DMS53 treated with DMSO at 0.1 percent for 48 hours (cell line): ENCODE measurements at regions not wholly inside any gene's neighbourhood (a gene's known extent, or its start where the extent isn't known, plus 50 kb on each side); places are given as distances from the start of the nearest gene placed in this dataset.
"Not testable (repeated sequence)": the region's sequence is repeated elsewhere in the genome, so short reads cannot be mapped to it uniquely, and the experiment has no call there.

ENCODE experiments used
- DNase-seq: peaks from one replicate; lab custom pipeline; 2025; ENCODE audit not compliant: unreplicated experiment; lab: John Stamatoyannopoulos, UW

GRCh38 chr3:177249203-177249602, 51.9 kb upstream of the TBL1XR1 start:
- DNase-seq, result no peak

GRCh38 chr3:177250151-177250550, 52.9 kb upstream of the TBL1XR1 start:
- DNase-seq, result no peak

- DNase-seq, result no peak
These were observed 54.5 kb upstream of the TBL1XR1 start for GRCh38 chr3:177251755-177252154.

- no peak for DNase-seq
These were observed 59.7 kb upstream of the TBL1XR1 start for GRCh38 chr3:177257006-177257405.

GRCh38 chr3:177257625-177258024, 60.3 kb upstream of the TBL1XR1 start:
- no peak for DNase-seq

DNA sequence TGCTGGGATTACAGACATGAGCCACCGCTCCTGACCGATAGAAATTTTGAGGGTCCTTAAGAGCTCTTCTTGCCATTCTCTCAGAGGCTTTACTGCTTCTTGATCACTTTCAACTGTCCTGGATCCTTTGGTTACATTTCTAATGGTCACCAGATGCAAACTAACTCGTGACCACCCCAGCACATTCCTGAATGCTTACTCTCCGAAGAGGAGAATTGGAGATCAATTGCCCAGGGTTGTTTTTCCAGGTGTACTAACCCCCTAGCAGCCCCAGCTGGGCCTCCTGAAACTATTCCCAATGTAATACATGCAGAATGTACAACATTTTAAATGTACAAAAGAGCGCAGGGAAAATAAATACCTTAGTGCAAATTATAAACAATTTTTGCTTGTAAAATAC, 65.1 kb upstream of the TBL1XR1 start:
- DNase-seq, result no peak

GRCh38 chr3:177263615-177264368, 66.5 kb upstream of the TBL1XR1 start:
- DNase-seq, result no peak

GRCh38 chr3:177271811-177272501, 74.7 kb upstream of the TBL1XR1 start:
- DNase-seq, result not testable (repeated sequence)

DNA sequence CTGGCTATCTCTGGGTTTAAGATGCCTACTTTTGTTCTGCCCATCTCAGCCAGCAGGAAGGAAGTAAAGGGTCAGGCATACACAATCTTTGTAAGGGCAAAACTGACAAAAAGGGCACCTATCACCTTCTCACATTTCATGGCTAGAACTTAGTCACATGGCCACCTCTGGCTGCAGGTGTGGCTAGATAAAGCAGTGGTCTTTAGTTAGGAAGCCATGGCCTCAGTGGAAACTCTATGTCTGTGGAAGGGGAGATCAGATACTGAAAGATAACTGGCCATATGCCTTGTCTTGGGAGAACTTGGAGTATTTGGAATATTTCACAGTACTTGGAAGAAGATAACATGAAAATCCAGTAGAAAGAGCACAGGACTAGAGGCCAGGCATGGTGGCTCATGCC, 80.7 kb upstream of the TBL1XR1 start:
- DNase-seq, result no peak

DNA sequence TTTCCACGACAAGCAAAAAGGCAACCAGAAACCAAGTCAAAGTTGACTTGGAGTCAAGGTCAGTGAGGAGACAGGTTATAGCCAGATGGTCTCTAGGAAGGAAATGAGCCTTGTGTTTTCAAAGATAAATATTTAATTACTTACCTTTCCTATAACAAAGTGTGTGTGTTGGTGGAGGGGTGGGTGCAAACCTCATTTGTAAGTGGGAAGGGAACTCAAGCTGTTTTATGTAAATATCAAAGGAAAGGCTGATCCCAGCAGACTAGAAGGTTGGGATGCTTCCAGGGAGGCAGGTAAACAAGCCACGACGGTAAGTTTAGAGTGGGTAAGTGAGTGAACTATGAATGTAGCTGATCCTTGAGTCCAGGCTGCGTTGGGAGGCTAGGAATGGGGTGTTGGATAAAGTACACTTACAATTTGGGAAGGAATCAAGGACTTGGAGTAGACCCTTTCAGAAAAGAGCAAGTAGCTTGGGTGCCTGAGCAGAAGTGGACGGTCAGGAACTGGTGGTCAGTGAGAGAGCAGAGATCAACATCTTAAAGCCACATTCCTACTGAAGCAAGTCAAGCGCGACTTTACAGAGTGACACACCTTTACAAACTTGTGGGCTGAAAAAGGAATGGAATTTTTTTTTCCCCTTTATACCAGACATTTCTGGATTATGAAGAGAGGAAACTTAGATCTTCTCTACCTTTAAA, 82.0 kb upstream of the TBL1XR1 start:
- peak; percentile 72 for DNase-seq

DNA sequence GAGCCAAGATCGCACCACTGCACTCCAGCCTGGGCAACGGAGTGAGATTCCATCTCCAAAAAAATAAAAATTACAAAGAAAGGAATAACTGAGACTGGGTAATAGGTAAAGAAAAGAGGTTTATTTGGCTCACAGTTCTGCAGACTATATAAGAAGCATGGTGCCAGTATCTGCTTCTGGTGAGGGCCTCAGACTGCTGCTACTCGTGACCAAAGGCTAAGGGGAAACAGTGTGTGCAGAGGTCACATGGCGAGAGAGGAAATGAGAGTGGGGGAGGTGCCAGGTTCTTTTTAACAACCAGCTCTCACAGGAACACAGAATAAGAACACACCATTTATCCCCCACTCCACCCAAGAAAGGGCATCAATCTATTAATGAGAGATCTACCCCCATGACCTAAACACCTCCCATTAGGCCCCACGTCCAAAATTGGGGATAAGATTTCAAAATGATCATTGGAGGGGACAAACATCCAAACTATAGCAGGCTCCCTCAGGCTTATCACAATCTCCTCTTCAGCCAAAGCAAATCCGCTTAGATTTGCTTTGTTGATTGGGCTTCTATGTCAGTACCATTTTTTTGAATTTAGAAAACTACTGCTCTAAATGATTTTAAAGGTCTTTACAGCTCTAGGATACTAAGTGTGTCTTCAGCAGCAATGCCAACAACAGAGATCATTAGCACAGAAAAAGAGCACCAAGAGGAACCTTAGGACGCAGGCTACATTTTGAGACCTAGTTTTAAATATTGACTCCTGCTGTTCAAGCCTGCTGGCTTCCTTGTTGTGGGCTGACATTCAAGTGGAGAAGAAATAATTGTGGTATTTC, 84.2 kb upstream of the TBL1XR1 start:
- no peak for DNase-seq

DNA sequence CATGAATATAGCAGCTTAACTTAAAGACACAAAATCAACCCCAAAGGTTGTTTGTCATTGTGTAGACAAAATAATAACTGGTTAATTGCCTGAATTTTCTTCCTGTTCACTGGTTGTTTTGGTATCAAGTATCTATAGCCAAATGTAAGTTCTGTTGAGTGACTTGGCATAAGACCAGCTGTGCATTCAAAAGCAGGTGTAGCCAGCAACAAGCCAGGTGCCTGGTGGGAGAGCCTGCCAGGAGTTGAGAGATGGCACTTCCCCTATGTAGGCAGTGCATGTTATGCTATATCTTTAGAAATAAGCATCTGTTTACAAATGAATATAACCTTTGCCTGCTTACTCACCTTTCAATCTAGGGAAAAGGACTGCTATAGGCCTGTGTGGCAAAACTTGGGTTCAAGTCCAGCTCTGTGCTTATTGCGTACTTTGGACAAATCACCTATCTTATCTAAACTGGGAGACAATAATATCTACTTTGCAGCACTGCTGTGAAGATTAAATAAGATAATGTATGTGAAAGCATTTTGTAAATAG, 84.9 kb upstream of the TBL1XR1 start:
- peak; percentile 43 for DNase-seq

DNA sequence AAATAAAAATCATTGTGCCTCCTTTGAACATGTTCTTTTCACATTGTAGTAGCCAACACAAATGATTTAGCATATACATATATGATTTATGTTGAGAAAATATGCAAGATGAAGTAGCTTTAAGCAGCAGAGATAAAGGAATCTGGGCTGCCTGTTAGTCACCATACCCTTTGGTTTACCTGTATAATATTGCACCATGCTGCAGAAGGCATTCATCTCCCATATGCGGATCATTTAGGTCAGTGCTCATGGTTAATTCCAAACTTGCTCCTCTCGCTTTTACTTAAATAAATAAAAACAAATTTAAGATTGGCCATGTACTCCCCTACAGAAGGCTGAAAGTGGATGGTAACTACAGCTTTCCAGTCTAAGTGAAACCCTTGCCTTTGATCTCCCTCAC, 86.7 kb upstream of the TBL1XR1 start:
- DNase-seq, result no peak

DNA sequence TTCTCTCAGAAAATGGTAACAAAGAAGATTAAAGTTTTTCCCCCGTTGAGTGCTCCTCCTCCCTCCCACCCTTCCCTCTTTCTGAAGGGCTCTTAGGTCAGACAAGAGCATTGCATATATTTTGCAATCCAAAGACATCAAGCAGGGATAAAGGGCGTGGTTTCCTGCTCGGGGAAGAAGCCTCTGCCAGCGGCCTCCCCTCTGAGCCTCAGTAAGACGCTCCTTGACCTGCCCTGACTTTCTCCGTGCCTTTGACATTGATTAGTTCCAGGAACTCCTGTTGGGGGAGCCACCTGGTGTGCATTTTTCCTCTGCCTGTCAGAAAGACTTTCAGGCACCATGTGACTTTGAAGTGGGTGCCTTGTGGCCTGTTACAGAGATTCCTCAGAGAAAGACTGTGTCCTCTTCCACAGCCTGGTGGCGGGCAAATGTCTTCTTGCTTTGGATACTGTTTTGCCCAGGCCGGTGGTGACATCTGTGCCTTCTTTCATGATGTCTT, 87.2 kb upstream of the TBL1XR1 start:
- DNase-seq, result no peak

- DNase-seq, result peak; percentile 74
These were observed 88.8 kb upstream of the TBL1XR1 start for GRCh38 chr3:177286034-177286433.

GRCh38 chr3:177287231-177287630, 89.9 kb upstream of the TBL1XR1 start:
- DNase-seq, result no peak

- DNase-seq, result no peak
These were observed 93.4 kb upstream of the TBL1XR1 start for GRCh38 chr3:177290633-177291032.

- no peak for DNase-seq
These were observed 96.9 kb upstream of the TBL1XR1 start for GRCh38 chr3:177294221-177294620.

DNA sequence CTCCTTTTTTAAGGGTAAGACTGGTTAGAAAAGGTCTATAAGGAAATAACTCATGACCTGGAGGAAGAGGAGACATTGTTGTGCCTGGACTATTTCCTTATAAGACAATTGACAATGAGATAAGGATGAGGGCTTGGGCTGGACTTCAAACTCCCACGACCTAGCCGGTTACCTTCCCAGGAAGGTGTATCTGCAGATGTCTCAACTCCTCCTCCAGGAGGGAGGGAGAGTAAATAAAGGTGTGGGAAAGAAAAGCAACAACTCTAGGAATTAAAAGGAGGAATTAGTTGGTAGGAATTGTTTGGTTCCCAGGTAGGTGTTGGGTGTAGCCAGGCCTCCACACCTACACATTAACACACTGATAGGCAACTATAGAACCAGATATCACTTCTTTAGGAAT, 97.8 kb upstream of the TBL1XR1 start:
- no peak for DNase-seq

DNA sequence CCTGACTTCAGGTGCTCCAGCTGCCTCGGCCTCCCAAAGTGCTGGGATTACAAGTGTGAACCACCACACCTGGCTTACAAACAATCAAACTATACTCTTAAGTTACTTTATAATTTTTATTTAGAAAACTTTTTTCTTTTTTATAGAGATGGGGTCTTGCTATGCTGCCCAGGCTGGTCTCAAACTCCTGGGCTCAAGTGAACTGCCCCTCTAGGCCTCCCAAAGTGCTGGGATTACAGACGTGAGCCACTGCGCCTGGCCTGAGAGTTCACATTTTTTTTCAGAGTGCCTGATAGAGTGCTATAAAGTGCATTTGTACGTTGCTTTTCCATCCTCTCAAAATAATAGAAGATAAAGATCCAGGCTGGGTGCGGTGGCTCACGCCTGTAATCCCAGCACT, 102.0 kb upstream of the TBL1XR1 start:
- no peak for DNase-seq
